Pancreas (tissue), 10 donors: ENCODE measurements at regions not wholly inside any gene's neighbourhood (a gene's known extent, or its start where the extent isn't known, plus 50 kb on each side); places are given as distances from the start of the nearest gene placed in this dataset.

ENCODE experiments used
- ATAC-seq, 4 donors: fragments of 200-7000 bp; cut with Tn5 transposase; one replicate each; pipeline versions ENCODE4 v1.8.0 to v1.9.1; 2020; ENCODE audit warnings: mild to moderate bottlenecking in 4 of 4, moderate library complexity in 4 of 4
- DNase-seq, 6 donors: peaks; one replicate each; pipeline ENCODE4 v3.0.0-alpha.2; 2020
- FAIRE-seq: peaks from 2 replicates; lab custom pipeline; 2012; peaks lifted over from hg19 to GRCh38; lab: Jason Lieb, UNC
- H3K27ac ChIP-seq, 4 donors: fragments of 200-600 bp; sonication (generic); 1 replicate in 3 of 4; 2 replicates in 1 of 4; pipeline versions ENCODE4 v1.5.0 to v1.8.0; 2020
- H3K27me3 ChIP-seq, 4 donors: fragments of 200-600 bp; one replicate each; pipeline ENCODE4 v1.8.0; 2021
- H3K36me3 ChIP-seq, 3 donors: fragments of 200-600 bp; sonication (generic) in 1 of 3; one replicate each; pipeline versions ENCODE4 v1.5.0 to v1.8.0; 2020 to 2021
- H3K4me1 ChIP-seq, 3 donors: fragments of 200-600 bp; one replicate each; pipeline ENCODE4 v1.8.0; 2021
- H3K4me3 ChIP-seq, 4 donors: fragments of 200-600 bp; sonication (generic) in 2 of 4; one replicate each; pipeline versions ENCODE4 v1.5.0 to v1.8.0; 2020 to 2021
- H3K9me3 ChIP-seq, 4 donors: fragments of 200-600 bp; one replicate each; pipeline ENCODE4 v1.8.0; 2021
- WGBS, 2 donors: extraction: QIAGEN DNeasy Blood & Tissue Kit; methylation state at CpG; one replicate each; pipeline ENCODE4 v1.1.7; 2013; 5-methylcytosine and 5-hydroxymethylcytosine counted together
- intact Hi-C, 3 donors: fragments of 100-400 bp; cut with DNase I; formaldehyde crosslinking; loops; one replicate each; pipeline versions ENCODE4 v1.11.1 to v1.14.2; 2022
- TF ChIP-seq, protein P1 (sequence below), 4 donors: fragments of 200-600 bp; sonication (generic) in 3 of 4; IDR thresholded peaks; one replicate each; pipeline versions ENCODE4 v1.5.0 to v1.8.0; 2021; ENCODE audit warnings: antibody characterized with exemption in 4 of 4
- donor health status: healthy with polysubstance abuse.
- donor health status: DM: no; HTN: no; CAD: no; lungs with moderate emphysema.
- donor health status: DM: no; HTN: no; CAD: no.
- donor health status: control.
- donor health status: control.
- donor health status: Bipolar disorder and iron deficiency.
- donor health status: DM: yes; HTN: yes; CAD: no.
- donor health status: DM: no; HTN: no; CAD: no.
- donor health status: DM: no; HTN: no; CAD: no.
- donor health status: DM: yes; HTN: yes; CAD: no.

DNA sequence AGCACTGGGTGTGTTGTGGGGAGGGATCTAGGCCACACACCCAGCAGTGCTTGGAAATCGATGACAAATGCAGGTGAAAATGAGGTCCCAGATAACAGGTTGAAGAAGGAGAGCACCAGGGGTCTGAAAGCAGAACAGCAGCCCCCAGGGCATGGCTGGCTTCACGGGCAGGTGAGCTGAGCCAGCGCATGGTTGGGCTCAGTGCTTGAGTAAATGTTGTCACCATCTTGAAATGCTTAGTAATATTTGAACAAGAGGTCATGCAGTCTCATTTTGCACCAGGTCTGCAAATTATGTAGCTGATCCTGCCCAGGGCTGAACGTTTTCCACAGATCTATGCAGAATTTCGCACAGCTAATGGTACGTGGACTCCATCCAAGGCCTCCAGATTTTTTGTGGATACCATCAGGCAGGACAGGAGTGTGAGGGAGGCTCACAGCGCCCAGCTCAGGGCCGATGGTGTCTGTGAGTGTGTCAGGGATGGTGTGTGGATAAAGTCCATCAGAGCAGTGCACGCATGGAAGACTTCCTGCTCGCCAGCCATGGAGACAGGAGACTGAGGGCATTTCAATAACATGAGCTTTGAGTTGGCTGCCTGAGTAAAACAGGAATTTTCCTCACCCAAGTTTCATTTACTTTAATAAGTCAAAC lies 53.1 kb upstream of the SNX9 start:
- TF ChIP-seq, protein P1, sequence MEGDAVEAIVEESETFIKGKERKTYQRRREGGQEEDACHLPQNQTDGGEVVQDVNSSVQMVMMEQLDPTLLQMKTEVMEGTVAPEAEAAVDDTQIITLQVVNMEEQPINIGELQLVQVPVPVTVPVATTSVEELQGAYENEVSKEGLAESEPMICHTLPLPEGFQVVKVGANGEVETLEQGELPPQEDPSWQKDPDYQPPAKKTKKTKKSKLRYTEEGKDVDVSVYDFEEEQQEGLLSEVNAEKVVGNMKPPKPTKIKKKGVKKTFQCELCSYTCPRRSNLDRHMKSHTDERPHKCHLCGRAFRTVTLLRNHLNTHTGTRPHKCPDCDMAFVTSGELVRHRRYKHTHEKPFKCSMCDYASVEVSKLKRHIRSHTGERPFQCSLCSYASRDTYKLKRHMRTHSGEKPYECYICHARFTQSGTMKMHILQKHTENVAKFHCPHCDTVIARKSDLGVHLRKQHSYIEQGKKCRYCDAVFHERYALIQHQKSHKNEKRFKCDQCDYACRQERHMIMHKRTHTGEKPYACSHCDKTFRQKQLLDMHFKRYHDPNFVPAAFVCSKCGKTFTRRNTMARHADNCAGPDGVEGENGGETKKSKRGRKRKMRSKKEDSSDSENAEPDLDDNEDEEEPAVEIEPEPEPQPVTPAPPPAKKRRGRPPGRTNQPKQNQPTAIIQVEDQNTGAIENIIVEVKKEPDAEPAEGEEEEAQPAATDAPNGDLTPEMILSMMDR (IDR thresholded peaks at IDR 0.05), result no peak

DNA sequence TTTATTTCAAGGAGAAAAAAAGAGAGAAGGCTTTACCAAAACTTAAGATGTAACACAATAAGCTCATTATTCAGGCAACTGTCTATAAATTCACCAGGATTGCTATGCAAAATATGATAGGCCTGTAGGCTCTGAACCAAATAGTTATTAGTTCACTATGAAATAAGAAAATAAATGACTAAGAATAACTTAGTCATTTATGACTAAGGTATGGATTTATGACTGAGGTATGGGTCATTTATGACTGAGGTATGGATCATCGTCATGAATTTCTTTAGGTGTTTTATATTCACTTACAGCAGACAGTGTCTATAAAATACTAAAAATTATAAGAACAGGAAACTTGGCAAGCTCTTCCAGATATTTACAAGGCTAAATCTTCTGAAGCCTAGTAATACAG lies 52.1 kb upstream of the SNX9 start:
- no peak for ATAC-seq
- WGBS, 2 donors, result 83 to 86% methylated on average over 1 of the region's 1 CpG

More for the DNA sequence above, 53.1 kb upstream of the SNX9 start:
- Histone ChIP-seq H3K27ac (no peak overlapping the region), H3K4me1 (no peaks in the 10 kb centered on the region), H3K9me3 (no peaks in the 10 kb centered on the region), H3K36me3 (no peaks in the 10 kb centered on the region), H3K4me3 (no peak overlapping the region), H3K27me3 (no peaks in the 10 kb centered on the region)
- 82% methylated on average over 10 of the region's 10 CpGs for WGBS, 2 donors
- FAIRE-seq (no peak), DNase-seq (no peak), ATAC-seq (peak in 2 of 4 donors; percentile 22 to 47)
- intact Hi-C loops, result loop anchor here in 2 of 3 donors (5.0 to 10.0 kb wide), 3 partner anchors 42 to 295 kb away; no protein-coding TSS in a partner anchor

GRCh38 chr6:157772820-157773219 lies 50.2 kb upstream of the SNX9 start:
- ATAC-seq (no peak), FAIRE-seq (no peak), DNase-seq (no peak)
- no peak overlapping the region for H3K27ac ChIP-seq
- WGBS, 2 donors, result 88 to 90% methylated on average over 10 of the region's 10 CpGs
- intact Hi-C loops, result loop anchor here in 1 of 3 donors (5.0 kb wide), 1 partner anchor 39 kb away; no protein-coding TSS in a partner anchor
- no peaks in the 10 kb centered on the region for H3K36me3 ChIP-seq
- H3K27me3 ChIP-seq, result no peaks in the 10 kb centered on the region
- TF ChIP-seq, protein P1 (IDR thresholded peaks at IDR 0.05), result no peak
- H3K9me3 ChIP-seq, result no peaks in the 10 kb centered on the region
- no peak overlapping the region for H3K4me3 ChIP-seq
- H3K4me1 ChIP-seq, result no peaks in the 10 kb centered on the region

More for the DNA sequence above, 52.1 kb upstream of the SNX9 start:
- FAIRE-seq, result no peak
- TF ChIP-seq, protein P1 (IDR thresholded peaks at IDR 0.05), result no peak
- H3K4me1 ChIP-seq, result no peaks in the 10 kb centered on the region
- H3K9me3 ChIP-seq, result no peaks in the 10 kb centered on the region
- no peak overlapping the region for H3K27ac ChIP-seq
- no peaks in the 10 kb centered on the region for H3K27me3 ChIP-seq
- intact Hi-C loops, result loop anchor here in 1 of 3 donors (5.0 kb wide), 1 partner anchor 41 kb away; no protein-coding TSS in a partner anchor
- DNase-seq, result no peak
- no peak overlapping the region for H3K4me3 ChIP-seq
- no peaks in the 10 kb centered on the region for H3K36me3 ChIP-seq
